Panc1 (cell line): ENCODE measurements at regions not wholly inside any gene's neighbourhood (a gene's known extent, or its start where the extent isn't known, plus 50 kb on each side); places are given as distances from the start of the nearest gene placed in this dataset.
A peak's percentile ranks its signal among the peaks of the same experiment; 100 is the strongest.

Experiments used
- ATAC-seq: fragments of 200-7000 bp; cut with Tn5 transposase; 2 replicates; pipeline ENCODE4 v1.9.1; 2020; ENCODE audit warnings: mild to moderate bottlenecking, moderate library complexity
- BruUV-seq: library from RNA; stranded (reverse); fragments of 400-500 nt; replicated peaks from 2 replicates; lab custom pipeline; 2021; lab: Mats Ljungman, UMichigan
- CTCF ChIA-PET: fragments of 300-600 bp; sonication (Branson Sonifier 250); formaldehyde crosslinking; loops from one replicate; lab custom pipeline; 2022; ENCODE audit warnings: antibody characterized with exemption; lab: Charles Lee
- POLR2A ChIA-PET: fragments of 300-600 bp; sonication (Branson Sonifier 250); formaldehyde crosslinking; loops from one replicate; lab custom pipeline; 2022; ENCODE audit warnings: antibody characterized with exemption; lab: Charles Lee
- DNase-seq: peaks from one replicate; pipeline ENCODE4 v3.0.0-alpha.2; 2010; ENCODE audit warnings: low read depth, low spot score
- H3K27ac ChIP-seq: 2 replicates; pipeline ENCODE4 v1.5.1; 2011; ENCODE audit warnings: mild to moderate bottlenecking, low read length, inconsistent platforms
- H3K27me3 ChIP-seq: fragments of 200-500 bp; sonication (Bioruptor generic); 2 replicates; pipeline ENCODE4 v1.6.0; 2014; ENCODE audit warnings: low read length, inconsistent platforms; ENCODE audit not compliant: control insufficient read depth, insufficient read depth
- H3K36me3 ChIP-seq: fragments of 200-500 bp; sonication (Bioruptor generic); 2 replicates; pipeline ENCODE4 v1.5.1; 2014; ENCODE audit warnings: inconsistent platforms, mild to moderate bottlenecking, low read length, moderate library complexity; ENCODE audit not compliant: control insufficient read depth, insufficient read depth
- H3K4me1 ChIP-seq: 2 replicates; pipeline ENCODE4 v1.5.1; 2011; ENCODE audit warnings: inconsistent platforms, mild to moderate bottlenecking, low read length, moderate library complexity; ENCODE audit not compliant: control insufficient read depth, insufficient read depth
- H3K4me3 ChIP-seq, 2 experiments: 2 replicates each; pipeline ENCODE4 v1.5.1; 2011 to 2012; ENCODE audit warnings: low read depth in 2 of 2, low read length in 2 of 2, mild to moderate bottlenecking in 2 of 2, inconsistent platforms in 1 of 2, moderate library complexity in 1 of 2
- H3K9me3 ChIP-seq: fragments of 200-500 bp; sonication (Bioruptor generic); 2 replicates; pipeline ENCODE4 v1.5.1; 2014; ENCODE audit warnings: low read depth, mild to moderate bottlenecking, inconsistent platforms, low read length, moderate library complexity; ENCODE audit not compliant: control insufficient read depth, insufficient read depth
- POLR2AphosphoS5 ChIP-seq: IDR thresholded peaks from 2 replicates; pipeline ENCODE4 v1.6.1; 2012; ENCODE audit warnings: mild to moderate bottlenecking, low read depth, low read length, moderate library complexity
- SIN3A ChIP-seq: IDR thresholded peaks from 2 replicates; pipeline ENCODE4 v1.6.1; 2012; ENCODE audit warnings: low read depth, mild to moderate bottlenecking, low read length, moderate library complexity, borderline replicate concordance; ENCODE audit not compliant: insufficient read depth
- TCF7L2 ChIP-seq: IDR thresholded peaks from 2 replicates; pipeline ENCODE4 v1.6.1; 2011; ENCODE audit warnings: mild to moderate bottlenecking, low read depth, low read length, inconsistent platforms
- in situ Hi-C: cut with HindIII; loops from 2 replicates; pipeline ENCODE4 v1.10.0; 2016; ENCODE audit warnings: low sequenced_read_pairs, low pct_unique_long_range_greater_than_20kb
- intact Hi-C: fragments of 100-400 bp; cut with micrococcal nuclease; formaldehyde crosslinking; loops from one replicate; pipeline ENCODE4 v1.10.0; 2022; ENCODE audit not compliant: unreplicated experiment
- TF ChIP-seq, protein P1 (sequence below), 2 experiments: IDR thresholded peaks; 2 replicates each; pipeline ENCODE4 v1.6.1; 2011 to 2012; ENCODE audit warnings: low read depth in 2 of 2, control low read depth in 1 of 2, low read length in 1 of 2, mild to moderate bottlenecking in 1 of 2, moderate library complexity in 1 of 2; ENCODE audit not compliant: insufficient read depth in 1 of 2
- TF ChIP-seq, protein P2 (sequence below): fragments of 450-650 bp; IDR thresholded peaks from 2 replicates; pipeline ENCODE4 v1.5.1; 2017; ENCODE audit warnings: mild to moderate bottlenecking

DNA sequence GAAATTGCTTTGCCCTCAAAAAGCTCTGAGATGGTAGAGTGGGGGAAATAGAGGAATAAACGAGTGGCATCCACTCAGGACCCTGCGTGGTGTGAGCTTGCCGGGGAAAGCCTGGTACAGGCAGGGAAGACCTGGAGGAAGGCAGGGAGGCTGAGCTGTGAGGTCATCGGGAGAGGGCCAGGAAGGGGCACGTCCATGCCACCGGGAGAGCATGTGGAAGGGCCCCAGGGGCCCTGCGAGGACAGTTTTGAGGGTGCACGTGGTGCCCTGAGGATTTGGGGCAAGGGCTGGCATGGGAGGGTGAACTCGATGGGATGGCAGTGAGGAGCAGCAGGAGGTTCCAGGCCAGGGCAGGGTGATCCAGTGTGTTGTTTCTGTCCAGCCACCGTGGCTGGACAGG lies 56.3 kb upstream of the CBFA2T3 start:
- no peak for TF ChIP-seq POLR2AphosphoS5
- TF ChIP-seq SIN3A, result no peak
- no peak for TF ChIP-seq TCF7L2
- TF ChIP-seq, protein P1, sequence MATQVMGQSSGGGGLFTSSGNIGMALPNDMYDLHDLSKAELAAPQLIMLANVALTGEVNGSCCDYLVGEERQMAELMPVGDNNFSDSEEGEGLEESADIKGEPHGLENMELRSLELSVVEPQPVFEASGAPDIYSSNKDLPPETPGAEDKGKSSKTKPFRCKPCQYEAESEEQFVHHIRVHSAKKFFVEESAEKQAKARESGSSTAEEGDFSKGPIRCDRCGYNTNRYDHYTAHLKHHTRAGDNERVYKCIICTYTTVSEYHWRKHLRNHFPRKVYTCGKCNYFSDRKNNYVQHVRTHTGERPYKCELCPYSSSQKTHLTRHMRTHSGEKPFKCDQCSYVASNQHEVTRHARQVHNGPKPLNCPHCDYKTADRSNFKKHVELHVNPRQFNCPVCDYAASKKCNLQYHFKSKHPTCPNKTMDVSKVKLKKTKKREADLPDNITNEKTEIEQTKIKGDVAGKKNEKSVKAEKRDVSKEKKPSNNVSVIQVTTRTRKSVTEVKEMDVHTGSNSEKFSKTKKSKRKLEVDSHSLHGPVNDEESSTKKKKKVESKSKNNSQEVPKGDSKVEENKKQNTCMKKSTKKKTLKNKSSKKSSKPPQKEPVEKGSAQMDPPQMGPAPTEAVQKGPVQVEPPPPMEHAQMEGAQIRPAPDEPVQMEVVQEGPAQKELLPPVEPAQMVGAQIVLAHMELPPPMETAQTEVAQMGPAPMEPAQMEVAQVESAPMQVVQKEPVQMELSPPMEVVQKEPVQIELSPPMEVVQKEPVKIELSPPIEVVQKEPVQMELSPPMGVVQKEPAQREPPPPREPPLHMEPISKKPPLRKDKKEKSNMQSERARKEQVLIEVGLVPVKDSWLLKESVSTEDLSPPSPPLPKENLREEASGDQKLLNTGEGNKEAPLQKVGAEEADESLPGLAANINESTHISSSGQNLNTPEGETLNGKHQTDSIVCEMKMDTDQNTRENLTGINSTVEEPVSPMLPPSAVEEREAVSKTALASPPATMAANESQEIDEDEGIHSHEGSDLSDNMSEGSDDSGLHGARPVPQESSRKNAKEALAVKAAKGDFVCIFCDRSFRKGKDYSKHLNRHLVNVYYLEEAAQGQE (IDR thresholded peaks at IDR 0.05; ENCODE audit: insufficient read depth in 1 of 2, low read depth in 2 of 2, low read length in 1 of 2), result no peak
- TF ChIP-seq, protein P2, sequence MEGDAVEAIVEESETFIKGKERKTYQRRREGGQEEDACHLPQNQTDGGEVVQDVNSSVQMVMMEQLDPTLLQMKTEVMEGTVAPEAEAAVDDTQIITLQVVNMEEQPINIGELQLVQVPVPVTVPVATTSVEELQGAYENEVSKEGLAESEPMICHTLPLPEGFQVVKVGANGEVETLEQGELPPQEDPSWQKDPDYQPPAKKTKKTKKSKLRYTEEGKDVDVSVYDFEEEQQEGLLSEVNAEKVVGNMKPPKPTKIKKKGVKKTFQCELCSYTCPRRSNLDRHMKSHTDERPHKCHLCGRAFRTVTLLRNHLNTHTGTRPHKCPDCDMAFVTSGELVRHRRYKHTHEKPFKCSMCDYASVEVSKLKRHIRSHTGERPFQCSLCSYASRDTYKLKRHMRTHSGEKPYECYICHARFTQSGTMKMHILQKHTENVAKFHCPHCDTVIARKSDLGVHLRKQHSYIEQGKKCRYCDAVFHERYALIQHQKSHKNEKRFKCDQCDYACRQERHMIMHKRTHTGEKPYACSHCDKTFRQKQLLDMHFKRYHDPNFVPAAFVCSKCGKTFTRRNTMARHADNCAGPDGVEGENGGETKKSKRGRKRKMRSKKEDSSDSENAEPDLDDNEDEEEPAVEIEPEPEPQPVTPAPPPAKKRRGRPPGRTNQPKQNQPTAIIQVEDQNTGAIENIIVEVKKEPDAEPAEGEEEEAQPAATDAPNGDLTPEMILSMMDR, result no peak
- CTCF ChIA-PET, result no interaction called here
- in situ Hi-C loops, result no loop called here

DNA sequence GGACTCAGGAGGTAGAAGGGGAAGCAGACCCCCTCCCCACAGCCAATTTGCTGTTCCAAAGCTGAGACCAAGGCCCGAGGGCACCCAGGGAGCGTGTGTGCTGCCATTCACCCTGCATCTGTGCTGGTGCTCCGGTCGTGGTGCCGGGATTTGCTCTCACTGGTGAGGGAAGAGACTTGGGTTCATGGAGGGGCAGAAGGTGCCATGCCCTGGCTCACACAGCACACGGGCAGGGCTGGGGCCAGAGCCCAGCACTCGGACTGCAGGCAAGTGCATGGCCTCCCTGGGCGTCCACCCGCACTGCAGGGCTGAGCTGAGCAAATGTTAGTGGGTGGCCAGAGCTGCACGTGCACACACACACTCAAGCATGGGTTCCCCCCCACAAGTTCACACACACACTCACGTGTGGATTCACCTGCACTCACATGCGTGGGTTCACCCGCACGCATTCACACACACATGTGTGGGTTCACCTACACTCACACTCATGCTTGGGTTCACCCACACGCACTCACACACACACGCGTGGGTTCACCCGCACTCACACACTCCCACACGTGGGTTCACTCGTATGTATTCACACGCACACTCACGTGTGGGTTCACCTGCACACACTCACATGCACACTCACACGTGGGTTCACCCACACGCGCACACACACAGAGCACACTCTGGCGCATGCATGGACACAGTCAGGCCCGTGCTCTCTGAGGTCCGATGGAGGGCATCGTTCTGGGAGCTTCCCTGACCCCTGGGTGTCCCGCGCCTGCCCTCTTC lies 57.0 kb upstream of the CBFA2T3 start:
- Histone ChIP-seq H3K9me3 (no peaks in the 10 kb centered on the region), H3K27ac (no peak overlapping the region), H3K27me3 (no peaks in the 10 kb centered on the region; the same call in 1 of the 2 replicates), H3K4me1 (no peaks in the 10 kb centered on the region), H3K36me3 (no peaks in the 10 kb centered on the region), H3K4me3 (no peak overlapping the region)
- ChIA-PET POLR2A (no interaction called here), CTCF (no interaction called here)
- no TSS peak for BruUV-seq
- in situ Hi-C loops (no loop called here), intact Hi-C loops (no loop called here)
- TF ChIP-seq, protein P1 (IDR thresholded peaks at IDR 0.05; ENCODE audit: insufficient read depth in 1 of 2, low read depth in 2 of 2, low read length in 1 of 2), result no peak
- TF ChIP-seq, protein P2, result no peak
- TF ChIP-seq SIN3A, result no peak
- no peak for TF ChIP-seq POLR2AphosphoS5
- TF ChIP-seq TCF7L2, result no peak
- peak; percentile 32; the same call in 1 of the 2 replicates for ATAC-seq
- DNase-seq, result no peak

More for the DNA sequence above, 56.3 kb upstream of the CBFA2T3 start:
- intact Hi-C loops, result no loop called here
- BruUV-seq, result no TSS peak
- H3K4me3 ChIP-seq, result no peak overlapping the region
- POLR2A ChIA-PET, result no interaction called here
- H3K9me3 ChIP-seq, result no peaks in the 10 kb centered on the region
- H3K27me3 ChIP-seq, result no peaks in the 10 kb centered on the region; the same call in 1 of the 2 replicates
- DNase-seq (no peak), ATAC-seq (no peak)
- H3K4me1 ChIP-seq, result no peaks in the 10 kb centered on the region
- no peaks in the 10 kb centered on the region for H3K36me3 ChIP-seq
- no peak overlapping the region for H3K27ac ChIP-seq
